WTC11 (cell line): ENCODE measurements at regions not wholly inside any gene's neighbourhood (a gene's known extent, or its start where the extent isn't known, plus 50 kb on each side); places are given as distances from the start of the nearest gene placed in this dataset.
A peak's percentile ranks its signal among the peaks of the same experiment; 100 is the strongest.

Experiments used
- FOXP1 ChIP-seq: sonication (generic); formaldehyde crosslinking; IDR thresholded peaks from 2 replicates; pipeline ENCODE4 v1.8.0; 2022; ENCODE audit warnings: missing genetic modification reagents, mild to moderate bottlenecking, moderate library complexity, borderline replicate concordance
- GTF2I ChIP-seq: fragments of 250-450 bp; sonication (Bioruptor Pico); conservative IDR thresholded peaks from 2 replicates; pipeline ENCODE4 v1.4.0; 2021; ENCODE audit warnings: mild to moderate bottlenecking
- JUN ChIP-seq: sonication (generic); formaldehyde crosslinking; IDR thresholded peaks from 2 replicates; pipeline ENCODE4 v1.8.0; 2023; ENCODE audit warnings: mild to moderate bottlenecking, missing genetic modification reagents
- NFYB ChIP-seq: sonication (generic); formaldehyde crosslinking; conservative IDR thresholded peaks from 2 replicates; pipeline ENCODE4 v1.8.0; 2022; ENCODE audit warnings: low read depth, missing genetic modification reagents
- NR2C2 ChIP-seq: sonication (generic); formaldehyde crosslinking; IDR thresholded peaks from 2 replicates; pipeline ENCODE4 v1.8.0; 2022; ENCODE audit warnings: mild to moderate bottlenecking, missing genetic modification reagents
- SP1 ChIP-seq: sonication (generic); formaldehyde crosslinking; conservative IDR thresholded peaks from 2 replicates; pipeline ENCODE4 v1.8.1; 2022; ENCODE audit warnings: missing genetic modification reagents
- ZNF138 ChIP-seq: sonication (generic); formaldehyde crosslinking; conservative IDR thresholded peaks from 2 replicates; pipeline ENCODE4 v1.8.1; 2022; ENCODE audit warnings: mild to moderate bottlenecking, moderate library complexity, missing genetic modification reagents
- TF ChIP-seq, protein P1 (sequence below): sonication (generic); formaldehyde crosslinking; IDR thresholded peaks from 2 replicates; pipeline ENCODE4 v1.8.0; 2022; ENCODE audit warnings: mild to moderate bottlenecking, missing genetic modification reagents
- TF ChIP-seq, protein P2 (sequence below): fragments of 200-600 bp; IDR thresholded peaks from 2 replicates; pipeline ENCODE4 v1.8.0; 2022; ENCODE audit warnings: antibody characterized with exemption
- TF ChIP-seq, protein P3 (sequence below): sonication (generic); formaldehyde crosslinking; conservative IDR thresholded peaks from 2 replicates; pipeline ENCODE4 v1.8.1; 2023; ENCODE audit warnings: mild to moderate bottlenecking, low read depth, missing genetic modification reagents, moderate library complexity
- TF ChIP-seq, protein P4 (sequence below): sonication (generic); formaldehyde crosslinking; IDR thresholded peaks from 2 replicates; pipeline ENCODE4 v1.8.0; 2022; ENCODE audit warnings: mild to moderate bottlenecking, missing genetic modification reagents
- TF ChIP-seq, protein P5 (sequence below): sonication (generic); formaldehyde crosslinking; conservative IDR thresholded peaks from 2 replicates; pipeline ENCODE4 v1.8.1; 2022; ENCODE audit warnings: mild to moderate bottlenecking, missing genetic modification reagents

DNA sequence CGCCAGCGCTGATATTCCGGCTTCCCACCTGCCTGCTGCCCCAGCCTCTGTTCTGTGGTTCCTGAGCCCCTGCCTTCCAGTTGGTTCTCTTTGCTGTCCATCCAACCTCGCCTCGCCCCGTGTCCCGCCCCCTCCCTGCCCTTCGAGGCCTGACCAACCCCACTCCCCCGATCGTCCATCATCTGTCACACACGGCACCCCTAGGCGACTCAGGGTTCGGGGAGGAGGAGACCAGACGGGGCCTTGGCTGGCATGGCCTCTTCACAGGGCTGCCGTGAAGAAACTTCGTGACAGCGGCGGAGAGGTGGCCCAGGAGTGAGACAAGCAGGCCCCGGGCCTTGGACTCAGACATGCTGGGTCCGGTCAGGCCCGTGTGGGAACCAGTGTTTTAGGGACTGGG lies 226.1 kb downstream of the QKI start:
- TF ChIP-seq NR2C2 (CRISPR knock-in tag): no peak
- TF ChIP-seq, protein P1, sequence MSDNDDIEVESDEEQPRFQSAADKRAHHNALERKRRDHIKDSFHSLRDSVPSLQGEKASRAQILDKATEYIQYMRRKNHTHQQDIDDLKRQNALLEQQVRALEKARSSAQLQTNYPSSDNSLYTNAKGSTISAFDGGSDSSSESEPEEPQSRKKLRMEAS (CRISPR knock-in tag): no peak
- TF ChIP-seq, protein P2, sequence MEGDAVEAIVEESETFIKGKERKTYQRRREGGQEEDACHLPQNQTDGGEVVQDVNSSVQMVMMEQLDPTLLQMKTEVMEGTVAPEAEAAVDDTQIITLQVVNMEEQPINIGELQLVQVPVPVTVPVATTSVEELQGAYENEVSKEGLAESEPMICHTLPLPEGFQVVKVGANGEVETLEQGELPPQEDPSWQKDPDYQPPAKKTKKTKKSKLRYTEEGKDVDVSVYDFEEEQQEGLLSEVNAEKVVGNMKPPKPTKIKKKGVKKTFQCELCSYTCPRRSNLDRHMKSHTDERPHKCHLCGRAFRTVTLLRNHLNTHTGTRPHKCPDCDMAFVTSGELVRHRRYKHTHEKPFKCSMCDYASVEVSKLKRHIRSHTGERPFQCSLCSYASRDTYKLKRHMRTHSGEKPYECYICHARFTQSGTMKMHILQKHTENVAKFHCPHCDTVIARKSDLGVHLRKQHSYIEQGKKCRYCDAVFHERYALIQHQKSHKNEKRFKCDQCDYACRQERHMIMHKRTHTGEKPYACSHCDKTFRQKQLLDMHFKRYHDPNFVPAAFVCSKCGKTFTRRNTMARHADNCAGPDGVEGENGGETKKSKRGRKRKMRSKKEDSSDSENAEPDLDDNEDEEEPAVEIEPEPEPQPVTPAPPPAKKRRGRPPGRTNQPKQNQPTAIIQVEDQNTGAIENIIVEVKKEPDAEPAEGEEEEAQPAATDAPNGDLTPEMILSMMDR: no peak
- no peak for TF ChIP-seq SP1 (CRISPR knock-in tag)
- no peak for TF ChIP-seq FOXP1 (CRISPR knock-in tag)
- TF ChIP-seq GTF2I (CRISPR knock-in tag): no peak
- no peak for TF ChIP-seq JUN (CRISPR knock-in tag)
- peak; percentile 71 for TF ChIP-seq NFYB (CRISPR knock-in tag)
- TF ChIP-seq, protein P3, sequence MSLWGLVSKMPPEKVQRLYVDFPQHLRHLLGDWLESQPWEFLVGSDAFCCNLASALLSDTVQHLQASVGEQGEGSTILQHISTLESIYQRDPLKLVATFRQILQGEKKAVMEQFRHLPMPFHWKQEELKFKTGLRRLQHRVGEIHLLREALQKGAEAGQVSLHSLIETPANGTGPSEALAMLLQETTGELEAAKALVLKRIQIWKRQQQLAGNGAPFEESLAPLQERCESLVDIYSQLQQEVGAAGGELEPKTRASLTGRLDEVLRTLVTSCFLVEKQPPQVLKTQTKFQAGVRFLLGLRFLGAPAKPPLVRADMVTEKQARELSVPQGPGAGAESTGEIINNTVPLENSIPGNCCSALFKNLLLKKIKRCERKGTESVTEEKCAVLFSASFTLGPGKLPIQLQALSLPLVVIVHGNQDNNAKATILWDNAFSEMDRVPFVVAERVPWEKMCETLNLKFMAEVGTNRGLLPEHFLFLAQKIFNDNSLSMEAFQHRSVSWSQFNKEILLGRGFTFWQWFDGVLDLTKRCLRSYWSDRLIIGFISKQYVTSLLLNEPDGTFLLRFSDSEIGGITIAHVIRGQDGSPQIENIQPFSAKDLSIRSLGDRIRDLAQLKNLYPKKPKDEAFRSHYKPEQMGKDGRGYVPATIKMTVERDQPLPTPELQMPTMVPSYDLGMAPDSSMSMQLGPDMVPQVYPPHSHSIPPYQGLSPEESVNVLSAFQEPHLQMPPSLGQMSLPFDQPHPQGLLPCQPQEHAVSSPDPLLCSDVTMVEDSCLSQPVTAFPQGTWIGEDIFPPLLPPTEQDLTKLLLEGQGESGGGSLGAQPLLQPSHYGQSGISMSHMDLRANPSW (CRISPR knock-in tag): no peak
- TF ChIP-seq ZNF138: no peak
- TF ChIP-seq, protein P4, sequence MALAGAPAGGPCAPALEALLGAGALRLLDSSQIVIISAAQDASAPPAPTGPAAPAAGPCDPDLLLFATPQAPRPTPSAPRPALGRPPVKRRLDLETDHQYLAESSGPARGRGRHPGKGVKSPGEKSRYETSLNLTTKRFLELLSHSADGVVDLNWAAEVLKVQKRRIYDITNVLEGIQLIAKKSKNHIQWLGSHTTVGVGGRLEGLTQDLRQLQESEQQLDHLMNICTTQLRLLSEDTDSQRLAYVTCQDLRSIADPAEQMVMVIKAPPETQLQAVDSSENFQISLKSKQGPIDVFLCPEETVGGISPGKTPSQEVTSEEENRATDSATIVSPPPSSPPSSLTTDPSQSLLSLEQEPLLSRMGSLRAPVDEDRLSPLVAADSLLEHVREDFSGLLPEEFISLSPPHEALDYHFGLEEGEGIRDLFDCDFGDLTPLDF (CRISPR knock-in tag): no peak
- TF ChIP-seq, protein P5, sequence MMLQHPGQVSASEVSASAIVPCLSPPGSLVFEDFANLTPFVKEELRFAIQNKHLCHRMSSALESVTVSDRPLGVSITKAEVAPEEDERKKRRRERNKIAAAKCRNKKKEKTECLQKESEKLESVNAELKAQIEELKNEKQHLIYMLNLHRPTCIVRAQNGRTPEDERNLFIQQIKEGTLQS (CRISPR knock-in tag): no peak
